SK-N-SH treated with all-trans-retinoic acid at 6 μM for 48 hours (cell line): ENCODE measurements at regions not wholly inside any gene's neighbourhood (a gene's known extent, or its start where the extent isn't known, plus 50 kb on each side); places are given as distances from the start of the nearest gene placed in this dataset.

Experiments used
- ATAC-seq: fragments of 200-7000 bp; cut with Tn5 transposase; 3 replicates; pipeline ENCODE4 v1.9.1; 2020; ENCODE audit warnings: mild to moderate bottlenecking, moderate library complexity
- ARNTL ChIP-seq: fragments of 450-650 bp; formaldehyde crosslinking; IDR thresholded peaks from 2 replicates; pipeline ENCODE4 v1.5.0; 2020; ENCODE audit warnings: low read depth, mild to moderate bottlenecking, moderate library complexity, borderline replicate concordance
- BACH2 ChIP-seq: fragments of 250-450 bp; sonication (Bioruptor Pico); IDR thresholded peaks from 2 replicates; pipeline ENCODE4 v1.9.0; 2021; ENCODE audit warnings: mild to moderate bottlenecking, borderline replicate concordance
- CSDC2 ChIP-seq: fragments of 250-450 bp; sonication (Bioruptor Pico); IDR thresholded peaks from 2 replicates; pipeline ENCODE4 v1.5.0; 2020; ENCODE audit warnings: mild to moderate bottlenecking, moderate library complexity
- CSRNP3 ChIP-seq: fragments of 250-450 bp; sonication (Bioruptor Pico); IDR thresholded peaks from 2 replicates; pipeline ENCODE4 v1.5.1; 2021; ENCODE audit warnings: mild to moderate bottlenecking, moderate library complexity
- ESRRG ChIP-seq: fragments of 250-450 bp; sonication (Bioruptor Pico); IDR thresholded peaks from 2 replicates; pipeline ENCODE4 v1.6.1; 2021; ENCODE audit warnings: mild to moderate bottlenecking
- GLIS3 ChIP-seq: fragments of 250-450 bp; sonication (Bioruptor Pico); IDR thresholded peaks from 2 replicates; pipeline ENCODE4 v1.5.0; 2020; ENCODE audit warnings: mild to moderate bottlenecking, moderate library complexity
- ISL1 ChIP-seq: fragments of 250-450 bp; sonication (Bioruptor Pico); IDR thresholded peaks from 2 replicates; pipeline ENCODE4 v2.1.2; 2022; ENCODE audit warnings: mild to moderate bottlenecking, moderate library complexity
- OSR1 ChIP-seq: fragments of 250-450 bp; sonication (Bioruptor Pico); IDR thresholded peaks from 2 replicates; pipeline ENCODE4 v1.8.0; 2022; ENCODE audit warnings: moderate library complexity, mild to moderate bottlenecking, inconsistent platforms
- POU6F1 ChIP-seq: fragments of 250-450 bp; sonication (Bioruptor Pico); IDR thresholded peaks from 2 replicates; pipeline ENCODE4 v1.8.0; 2021; ENCODE audit warnings: low read depth, mild to moderate bottlenecking, moderate library complexity, borderline replicate concordance
- PPARA ChIP-seq: fragments of 250-450 bp; sonication (Bioruptor Pico); IDR thresholded peaks from 2 replicates; pipeline ENCODE4 v1.5.0; 2020; ENCODE audit warnings: mild to moderate bottlenecking, borderline replicate concordance
- RARB ChIP-seq: fragments of 250-450 bp; sonication (Bioruptor Pico); IDR thresholded peaks from 2 replicates; pipeline ENCODE4 v1.8.0; 2021; ENCODE audit warnings: mild to moderate bottlenecking, moderate library complexity
- SNAI2 ChIP-seq: fragments of 250-450 bp; sonication (Bioruptor Pico); IDR thresholded peaks from 2 replicates; pipeline ENCODE4 v1.5.0; 2020; ENCODE audit warnings: mild to moderate bottlenecking, moderate library complexity
- TCF4 ChIP-seq: fragments of 250-450 bp; sonication (Bioruptor Pico); IDR thresholded peaks from 2 replicates; pipeline ENCODE4 v1.8.0; 2021; ENCODE audit warnings: mild to moderate bottlenecking, moderate library complexity, borderline replicate concordance
- TOX ChIP-seq: fragments of 250-450 bp; sonication (Bioruptor Pico); IDR thresholded peaks from 2 replicates; pipeline ENCODE4 v1.8.0; 2021; ENCODE audit warnings: mild to moderate bottlenecking, moderate library complexity, borderline replicate concordance
- ZC3H10 ChIP-seq: fragments of 250-450 bp; sonication (Bioruptor Pico); IDR thresholded peaks from 2 replicates; pipeline ENCODE4 v1.5.1; 2021; ENCODE audit warnings: mild to moderate bottlenecking, moderate library complexity
- ZFP3 ChIP-seq: fragments of 250-450 bp; sonication (Bioruptor Pico); IDR thresholded peaks from 2 replicates; pipeline ENCODE4 v1.5.0; 2020; ENCODE audit warnings: mild to moderate bottlenecking, moderate library complexity
- ZFP30 ChIP-seq: fragments of 450-650 bp; formaldehyde crosslinking; IDR thresholded peaks from 2 replicates; pipeline ENCODE4 v1.5.0; 2022; ENCODE audit warnings: mild to moderate bottlenecking, moderate library complexity
- ZNF565 ChIP-seq: fragments of 450-650 bp; formaldehyde crosslinking; conservative IDR thresholded peaks from 2 replicates; pipeline ENCODE4 v1.5.0; 2020; ENCODE audit warnings: low read depth, mild to moderate bottlenecking, moderate library complexity
- ZNF70 ChIP-seq: fragments of 450-650 bp; formaldehyde crosslinking; IDR thresholded peaks from 2 replicates; pipeline ENCODE4 v1.5.0; 2020; ENCODE audit warnings: mild to moderate bottlenecking, moderate library complexity
- ZNF8 ChIP-seq: fragments of 450-650 bp; formaldehyde crosslinking; IDR thresholded peaks from 2 replicates; pipeline ENCODE4 v1.5.0; 2020; ENCODE audit warnings: mild to moderate bottlenecking, moderate library complexity
- TF ChIP-seq, protein P1 (sequence below): fragments of 250-450 bp; sonication (Bioruptor Pico); IDR thresholded peaks from 2 replicates; pipeline ENCODE4 v1.5.1; 2020; ENCODE audit warnings: low read depth, mild to moderate bottlenecking, moderate library complexity
- TF ChIP-seq, protein P2 (sequence below): fragments of 250-450 bp; sonication (Bioruptor Pico); IDR thresholded peaks from 2 replicates; pipeline ENCODE4 v1.5.0; 2020; ENCODE audit warnings: mild to moderate bottlenecking, moderate library complexity

GRCh38 chr6:165937564-165938358, 229.9 kb downstream of the TBXT start:
- ATAC-seq: no peak
- no peak for TF ChIP-seq ZNF565
- TF ChIP-seq POU6F1: no peak
- no peak for TF ChIP-seq ZNF8 (CRISPR knock-in tag)
- no peak for TF ChIP-seq BACH2 (CRISPR knock-in tag)
- no peak for TF ChIP-seq PPARA (CRISPR knock-in tag)
- no peak for TF ChIP-seq ISL1 (CRISPR knock-in tag)
- TF ChIP-seq SNAI2 (CRISPR knock-in tag): no peak
- TF ChIP-seq ZFP30: no peak
- TF ChIP-seq TOX (CRISPR knock-in tag): no peak
- TF ChIP-seq, protein P1, sequence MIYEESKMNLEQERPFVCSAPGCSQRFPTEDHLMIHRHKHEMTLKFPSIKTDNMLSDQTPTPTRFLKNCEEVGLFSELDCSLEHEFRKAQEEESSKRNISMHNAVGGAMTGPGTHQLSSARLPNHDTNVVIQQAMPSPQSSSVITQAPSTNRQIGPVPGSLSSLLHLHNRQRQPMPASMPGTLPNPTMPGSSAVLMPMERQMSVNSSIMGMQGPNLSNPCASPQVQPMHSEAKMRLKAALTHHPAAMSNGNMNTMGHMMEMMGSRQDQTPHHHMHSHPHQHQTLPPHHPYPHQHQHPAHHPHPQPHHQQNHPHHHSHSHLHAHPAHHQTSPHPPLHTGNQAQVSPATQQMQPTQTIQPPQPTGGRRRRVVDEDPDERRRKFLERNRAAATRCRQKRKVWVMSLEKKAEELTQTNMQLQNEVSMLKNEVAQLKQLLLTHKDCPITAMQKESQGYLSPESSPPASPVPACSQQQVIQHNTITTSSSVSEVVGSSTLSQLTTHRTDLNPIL (CRISPR knock-in tag): no peak
- no peak for TF ChIP-seq GLIS3 (CRISPR knock-in tag)
- no peak for TF ChIP-seq ZC3H10 (CRISPR knock-in tag)
- no peak for TF ChIP-seq ESRRG (CRISPR knock-in tag)
- TF ChIP-seq ARNTL (CRISPR knock-in tag): no peak
- no peak for TF ChIP-seq OSR1 (CRISPR knock-in tag)
- TF ChIP-seq, protein P2, sequence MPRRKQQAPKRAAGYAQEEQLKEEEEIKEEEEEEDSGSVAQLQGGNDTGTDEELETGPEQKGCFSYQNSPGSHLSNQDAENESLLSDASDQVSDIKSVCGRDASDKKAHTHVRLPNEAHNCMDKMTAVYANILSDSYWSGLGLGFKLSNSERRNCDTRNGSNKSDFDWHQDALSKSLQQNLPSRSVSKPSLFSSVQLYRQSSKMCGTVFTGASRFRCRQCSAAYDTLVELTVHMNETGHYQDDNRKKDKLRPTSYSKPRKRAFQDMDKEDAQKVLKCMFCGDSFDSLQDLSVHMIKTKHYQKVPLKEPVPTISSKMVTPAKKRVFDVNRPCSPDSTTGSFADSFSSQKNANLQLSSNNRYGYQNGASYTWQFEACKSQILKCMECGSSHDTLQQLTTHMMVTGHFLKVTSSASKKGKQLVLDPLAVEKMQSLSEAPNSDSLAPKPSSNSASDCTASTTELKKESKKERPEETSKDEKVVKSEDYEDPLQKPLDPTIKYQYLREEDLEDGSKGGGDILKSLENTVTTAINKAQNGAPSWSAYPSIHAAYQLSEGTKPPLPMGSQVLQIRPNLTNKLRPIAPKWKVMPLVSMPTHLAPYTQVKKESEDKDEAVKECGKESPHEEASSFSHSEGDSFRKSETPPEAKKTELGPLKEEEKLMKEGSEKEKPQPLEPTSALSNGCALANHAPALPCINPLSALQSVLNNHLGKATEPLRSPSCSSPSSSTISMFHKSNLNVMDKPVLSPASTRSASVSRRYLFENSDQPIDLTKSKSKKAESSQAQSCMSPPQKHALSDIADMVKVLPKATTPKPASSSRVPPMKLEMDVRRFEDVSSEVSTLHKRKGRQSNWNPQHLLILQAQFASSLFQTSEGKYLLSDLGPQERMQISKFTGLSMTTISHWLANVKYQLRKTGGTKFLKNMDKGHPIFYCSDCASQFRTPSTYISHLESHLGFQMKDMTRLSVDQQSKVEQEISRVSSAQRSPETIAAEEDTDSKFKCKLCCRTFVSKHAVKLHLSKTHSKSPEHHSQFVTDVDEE (CRISPR knock-in tag): no peak

DNA sequence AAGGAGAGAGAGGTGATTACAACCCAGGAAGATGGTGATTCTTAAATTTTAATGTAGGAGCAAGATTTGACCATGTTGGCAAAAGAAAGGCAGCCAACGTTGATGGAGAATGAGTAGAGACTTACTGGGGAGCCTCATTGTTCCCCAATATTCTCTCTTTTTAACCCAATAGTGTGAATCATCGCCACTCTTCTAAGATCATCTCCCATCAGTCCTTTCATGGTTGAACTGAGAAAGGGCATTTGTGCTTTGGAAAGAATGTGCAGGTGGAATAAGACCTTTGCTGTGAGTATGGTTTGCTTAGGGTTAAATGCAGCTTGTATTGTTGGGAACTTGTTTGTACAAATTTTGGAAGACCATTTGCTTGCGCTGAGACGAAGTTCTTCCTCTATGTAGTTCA, 231.0 kb downstream of the TBXT start:
- no peak for ATAC-seq

DNA sequence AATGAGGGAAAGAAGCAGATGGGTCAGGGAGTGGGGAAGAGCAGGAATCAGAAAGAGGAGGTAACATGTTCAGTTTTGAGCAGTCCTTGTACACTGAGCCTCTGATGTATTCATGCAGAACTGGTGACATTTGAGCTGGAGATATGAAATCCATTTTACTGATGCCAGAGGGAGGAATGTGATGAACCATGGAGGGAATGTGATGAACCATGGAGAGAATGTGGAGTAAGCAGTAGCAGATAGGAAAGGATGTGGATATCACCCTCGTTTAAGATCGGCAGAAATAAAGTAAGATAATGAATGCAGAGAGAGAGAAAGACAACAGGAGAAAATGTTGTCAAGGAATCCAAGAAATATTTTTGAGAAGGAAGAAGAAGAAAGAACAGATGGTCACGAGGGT, 231.6 kb downstream of the TBXT start:
- no peak for ATAC-seq
- TF ChIP-seq CSDC2 (CRISPR knock-in tag) (no peak), ZNF8 (CRISPR knock-in tag) (no peak), OSR1 (CRISPR knock-in tag) (no peak), TCF4 (CRISPR knock-in tag) (no peak), SNAI2 (CRISPR knock-in tag) (no peak), ZNF70 (CRISPR knock-in tag) (no peak)
- TF ChIP-seq, protein P2 (CRISPR knock-in tag): no peak
- TF ChIP-seq, protein P1 (CRISPR knock-in tag): no peak

More for the DNA sequence above, 231.0 kb downstream of the TBXT start:
- TF ChIP-seq ZNF70 (CRISPR knock-in tag) (no peak), ZNF565 (no peak), ZNF8 (CRISPR knock-in tag) (no peak), RARB (no peak), TOX (CRISPR knock-in tag) (no peak), BACH2 (CRISPR knock-in tag) (no peak), PPARA (CRISPR knock-in tag) (no peak), CSRNP3 (CRISPR knock-in tag) (no peak), ZC3H10 (CRISPR knock-in tag) (no peak), ZFP3 (CRISPR knock-in tag) (no peak), CSDC2 (CRISPR knock-in tag) (no peak), ARNTL (CRISPR knock-in tag) (no peak), OSR1 (CRISPR knock-in tag) (no peak)
